T-helper 17 cell (primary cell): ENCODE measurements at regions not wholly inside any gene's neighbourhood (a gene's known extent, or its start where the extent isn't known, plus 50 kb on each side); places are given as distances from the start of the nearest gene placed in this dataset.

Experiments used
- ATAC-seq: fragments of 150-1000 bp; cut with Tn5 transposase; 2 replicates; pipeline ENCODE4 v1.10.0; 2021; ENCODE audit warnings: mild to moderate bottlenecking, moderate library complexity
- DNase-seq, 3 donors: peaks; one replicate each; pipeline versions ENCODE4 v3.0.0 to v3.0.0-alpha.2; 2020 to 2021
- H3K9me3 ChIP-seq: one replicate; pipeline ENCODE4 v1.7.0; 2013; ENCODE audit warnings: low read length, mild to moderate bottlenecking; ENCODE audit not compliant: control insufficient read depth, poor library complexity, severe bottlenecking
- H3K27ac Mint-ChIP-seq: one replicate; pipeline ENCODE4 v1.8.0; 2022; ENCODE audit warnings: mild to moderate bottlenecking, moderate library complexity, mixed read lengths
- H3K27me3 Mint-ChIP-seq: one replicate; pipeline ENCODE4 v1.8.0; 2022; ENCODE audit warnings: mixed read lengths
- H3K36me3 Mint-ChIP-seq: one replicate; pipeline ENCODE4 v1.8.0; 2022; ENCODE audit warnings: low read depth, mixed read lengths
- H3K4me1 Mint-ChIP-seq: one replicate; pipeline ENCODE4 v1.8.0; 2022; ENCODE audit warnings: mild to moderate bottlenecking, mixed read lengths
- H3K4me3 Mint-ChIP-seq: one replicate; pipeline ENCODE4 v1.8.0; 2022; ENCODE audit warnings: mild to moderate bottlenecking, moderate library complexity, mixed read lengths

- ATAC-seq: no peak
- Mint-ChIP-seq H3K36me3 (peaks cover 3% of the 10 kb centered on the region), H3K4me3 (no peak overlapping the region), H3K27ac (no peak overlapping the region), H3K4me1 (peaks cover 2% of the 10 kb centered on the region), H3K27me3 (peaks cover 38% of the 10 kb centered on the region)
- DNase-seq: no peak
- no peaks in the 10 kb centered on the region for H3K9me3 ChIP-seq
Observed at GRCh38 chr2:236794176-236794957, 224.7 kb downstream of the ACKR3 start.

DNA sequence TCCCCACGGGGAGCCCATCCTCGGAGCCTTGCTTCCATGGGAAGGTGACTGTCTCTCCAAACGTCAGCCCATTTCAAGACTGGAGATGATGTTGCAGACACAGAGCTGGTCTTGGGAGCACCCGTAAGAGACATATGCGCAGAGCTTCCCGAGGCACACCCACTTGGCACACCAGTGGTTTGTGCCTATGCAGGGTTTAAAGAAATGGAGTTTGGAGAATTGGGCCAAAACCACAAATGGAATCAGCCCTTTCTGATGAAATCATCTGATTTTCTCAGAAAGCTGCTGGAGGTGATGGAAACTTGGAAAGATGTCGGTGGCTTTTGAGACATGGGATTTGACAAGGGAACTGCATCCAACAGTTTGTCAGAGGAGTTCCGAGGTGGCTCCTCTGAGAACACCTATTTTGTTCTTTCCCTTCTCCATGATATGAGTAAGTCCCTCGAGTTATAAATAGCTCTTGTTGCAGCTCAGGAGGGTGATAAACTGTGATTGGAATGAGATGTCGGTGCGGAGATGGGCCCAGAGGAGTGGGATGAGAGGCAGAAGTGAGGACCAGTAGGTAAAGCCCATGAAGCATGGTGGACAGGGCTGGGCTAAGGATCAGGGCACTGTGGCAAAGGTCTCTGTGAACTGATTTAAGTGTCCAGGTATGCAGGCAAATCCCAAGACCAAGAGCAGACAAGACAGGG, 225.7 kb downstream of the ACKR3 start:
- ATAC-seq: no peak
- H3K9me3 ChIP-seq: no peaks in the 10 kb centered on the region
- Mint-ChIP-seq H3K27me3 (peaks cover 28% of the 10 kb centered on the region), H3K4me1 (peaks cover 2% of the 10 kb centered on the region), H3K27ac (no peak overlapping the region), H3K4me3 (no peak overlapping the region), H3K36me3 (peaks cover 3% of the 10 kb centered on the region)
- DNase-seq: no peak

- DNase-seq: no peak
- no peak overlapping the region for H3K4me3 Mint-ChIP-seq
- H3K36me3 Mint-ChIP-seq: peaks cover 3% of the 10 kb centered on the region
- no peak overlapping the region for H3K27ac Mint-ChIP-seq
- peaks cover 23% of the 10 kb centered on the region for H3K27me3 Mint-ChIP-seq
- H3K4me1 Mint-ChIP-seq: peaks cover 2% of the 10 kb centered on the region
- no peak for ATAC-seq
- no peaks in the 10 kb centered on the region for H3K9me3 ChIP-seq
Observed at GRCh38 chr2:236795861-236796219, 226.2 kb downstream of the ACKR3 start.

- Mint-ChIP-seq H3K36me3 (peaks cover 3% of the 10 kb centered on the region), H3K4me3 (no peak overlapping the region), H3K27ac (no peak overlapping the region), H3K4me1 (peaks cover 2% of the 10 kb centered on the region), H3K27me3 (peaks cover 23% of the 10 kb centered on the region)
- H3K9me3 ChIP-seq: no peaks in the 10 kb centered on the region
- no peak for ATAC-seq
- no peak for DNase-seq
Observed at GRCh38 chr2:236796236-236796635, 226.6 kb downstream of the ACKR3 start.

DNA sequence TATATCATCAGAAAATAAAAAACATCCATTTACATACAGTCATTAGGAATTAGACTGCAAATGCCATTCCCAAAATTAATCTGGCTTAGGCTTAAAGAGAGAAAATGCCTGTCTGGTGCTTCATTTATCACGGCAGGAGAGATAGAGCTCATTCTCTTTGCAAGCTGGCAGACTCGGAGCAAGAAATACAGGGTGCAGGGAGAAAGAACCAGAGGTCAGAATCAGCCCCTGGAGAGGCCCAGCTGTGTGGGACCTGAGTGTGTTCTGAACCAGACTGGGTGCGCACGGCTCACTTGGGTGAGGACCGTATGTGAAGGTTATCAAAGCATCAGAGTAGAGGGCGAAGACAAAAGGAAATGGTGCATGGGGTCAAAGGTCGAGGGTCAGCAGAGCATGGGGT, 227.8 kb downstream of the ACKR3 start:
- peaks cover 20% of the 10 kb centered on the region for H3K27me3 Mint-ChIP-seq
- H3K4me3 Mint-ChIP-seq: no peak overlapping the region
- H3K9me3 ChIP-seq: no peaks in the 10 kb centered on the region
- ATAC-seq: no peak
- peaks cover 2% of the 10 kb centered on the region for H3K4me1 Mint-ChIP-seq
- H3K27ac Mint-ChIP-seq: no peak overlapping the region
- no peak for DNase-seq
- H3K36me3 Mint-ChIP-seq: peaks cover 3% of the 10 kb centered on the region

DNA sequence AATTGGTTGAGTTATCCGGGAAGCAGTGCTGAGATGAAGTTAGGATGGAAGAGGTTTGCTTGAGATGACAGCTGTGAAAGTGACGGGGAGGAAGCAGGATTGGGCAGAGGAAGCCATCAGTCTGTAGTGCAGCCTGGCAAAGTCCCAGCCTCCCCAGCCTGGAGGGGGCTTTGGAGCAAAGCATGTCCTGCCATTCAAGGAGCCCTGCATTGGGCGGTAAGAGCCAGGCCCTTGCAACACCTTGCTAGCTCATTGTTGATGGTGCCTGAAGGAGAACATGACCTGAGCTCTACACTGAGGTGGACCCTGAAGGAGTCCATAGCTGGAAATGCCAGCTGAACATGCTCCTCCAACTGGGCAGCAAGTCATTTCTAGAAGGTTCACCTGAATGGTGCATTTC, 228.9 kb downstream of the ACKR3 start:
- H3K9me3 ChIP-seq: no peaks in the 10 kb centered on the region
- Mint-ChIP-seq H3K36me3 (peaks cover 3% of the 10 kb centered on the region), H3K27ac (no peak overlapping the region), H3K4me3 (no peak overlapping the region), H3K27me3 (peaks cover 22% of the 10 kb centered on the region), H3K4me1 (peaks cover 2% of the 10 kb centered on the region)
- ATAC-seq (no peak), DNase-seq (no peak)

GRCh38 chr2:236799391-236800026, 229.9 kb downstream of the ACKR3 start:
- no peak overlapping the region for H3K27ac Mint-ChIP-seq
- H3K36me3 Mint-ChIP-seq: peaks cover 3% of the 10 kb centered on the region
- no peaks in the 10 kb centered on the region for H3K9me3 ChIP-seq
- H3K27me3 Mint-ChIP-seq: peaks cover 26% of the 10 kb centered on the region
- ATAC-seq (no peak), DNase-seq (no peak)
- H3K4me3 Mint-ChIP-seq: no peak overlapping the region
- H3K4me1 Mint-ChIP-seq: peaks cover 2% of the 10 kb centered on the region

GRCh38 chr2:236802862-236803261, 233.2 kb downstream of the ACKR3 start:
- Mint-ChIP-seq H3K27me3 (peaks cover 23% of the 10 kb centered on the region), H3K4me3 (no peak overlapping the region), H3K27ac (no peak overlapping the region), H3K36me3 (no peaks in the 10 kb centered on the region), H3K4me1 (no peaks in the 10 kb centered on the region)
- peaks cover 2% of the 10 kb centered on the region for H3K9me3 ChIP-seq
- no peak for ATAC-seq
- DNase-seq: no peak

DNA sequence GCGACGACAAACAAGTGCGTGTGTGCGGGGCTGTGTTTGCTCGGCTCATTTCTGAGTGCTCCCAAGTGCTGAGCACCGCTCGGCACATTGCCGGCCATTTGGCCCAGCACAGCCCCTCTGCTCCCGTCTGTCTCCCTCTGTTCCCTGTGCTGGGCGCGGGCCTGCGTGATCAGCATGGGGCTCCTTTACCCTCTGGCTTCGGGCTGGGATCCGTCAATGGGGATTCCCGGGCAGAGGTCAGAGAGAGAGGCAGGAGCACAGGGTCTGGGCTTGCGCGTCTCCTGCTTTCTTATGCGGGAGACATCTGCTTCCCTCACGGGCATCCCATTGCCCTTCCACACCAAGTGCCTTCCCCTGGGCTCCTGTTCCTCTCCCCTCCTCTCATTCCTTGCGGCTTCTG, 234.0 kb downstream of the ACKR3 start:
- DNase-seq (no peak), ATAC-seq (no peak)
- H3K4me3 Mint-ChIP-seq: peak overlapping the region; percentile 15
- H3K27me3 Mint-ChIP-seq: peaks cover 23% of the 10 kb centered on the region
- H3K36me3 Mint-ChIP-seq: no peaks in the 10 kb centered on the region
- H3K4me1 Mint-ChIP-seq: no peaks in the 10 kb centered on the region
- no peak overlapping the region for H3K27ac Mint-ChIP-seq
- peaks cover 2% of the 10 kb centered on the region for H3K9me3 ChIP-seq

DNA sequence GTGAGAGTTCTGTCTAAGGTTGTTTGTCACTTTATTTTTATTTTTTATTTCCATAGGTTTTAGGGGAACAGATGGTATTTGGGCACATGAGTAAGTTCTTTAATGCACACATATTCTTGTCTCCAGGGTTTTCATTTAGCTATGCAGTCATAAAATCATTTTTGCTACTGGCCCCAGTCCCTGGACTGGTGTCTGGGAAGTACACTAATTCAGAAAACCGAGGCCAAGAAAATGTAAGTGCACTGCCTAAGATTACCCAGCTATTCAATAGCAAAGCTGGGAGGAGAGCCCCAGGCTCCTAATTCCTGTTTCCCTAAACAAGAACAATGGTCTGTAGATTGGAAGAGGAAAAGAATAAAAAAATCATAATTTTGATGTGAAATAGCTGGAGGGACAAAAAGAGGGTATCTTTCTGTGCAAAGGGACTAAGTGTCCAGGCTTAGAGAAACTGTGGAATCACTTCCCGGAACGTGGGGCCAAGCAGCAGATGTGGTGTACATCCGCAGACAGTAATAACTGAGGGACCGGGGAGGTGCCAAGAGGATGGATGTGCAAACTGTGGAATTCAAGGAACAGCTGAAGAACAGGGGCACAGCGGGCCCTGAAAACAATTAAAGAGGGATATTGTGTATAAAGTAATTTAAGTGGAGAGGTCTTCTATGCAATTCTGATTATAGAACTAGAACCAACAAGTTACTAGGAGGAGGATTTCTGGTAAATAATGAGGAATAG, 236.3 kb downstream of the ACKR3 start:
- peaks cover 2% of the 10 kb centered on the region for H3K9me3 ChIP-seq
- DNase-seq: no peak
- Mint-ChIP-seq H3K27ac (no peak overlapping the region), H3K4me1 (no peaks in the 10 kb centered on the region), H3K4me3 (no peak overlapping the region), H3K27me3 (peaks cover 21% of the 10 kb centered on the region), H3K36me3 (no peaks in the 10 kb centered on the region)
- ATAC-seq: no peak

DNA sequence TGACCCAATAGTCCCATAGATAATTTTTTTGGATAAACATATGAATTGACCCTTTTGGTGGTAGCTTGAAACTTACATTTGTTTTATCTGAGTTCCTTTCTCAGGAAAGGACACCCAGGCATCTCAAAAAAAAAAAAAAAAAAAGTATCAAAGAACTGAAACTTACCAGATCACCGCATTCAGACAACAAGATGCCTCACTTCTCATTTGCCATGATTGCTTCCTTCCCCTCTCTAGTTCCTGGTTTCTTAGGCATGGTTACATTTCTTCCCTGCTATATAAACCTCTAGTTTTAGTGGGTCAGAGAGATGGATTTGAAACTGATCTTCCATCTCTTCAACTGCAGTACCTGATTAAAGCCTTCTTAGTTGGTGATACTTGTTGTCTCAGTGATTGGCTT, 240.1 kb downstream of the ACKR3 start:
- no peak for DNase-seq
- Mint-ChIP-seq H3K4me3 (no peak overlapping the region), H3K27ac (no peak overlapping the region), H3K36me3 (no peaks in the 10 kb centered on the region), H3K4me1 (no peaks in the 10 kb centered on the region), H3K27me3 (peaks cover 14% of the 10 kb centered on the region)
- ATAC-seq: no peak
- H3K9me3 ChIP-seq: peaks cover 2% of the 10 kb centered on the region

- no peak for ATAC-seq
- H3K27me3 Mint-ChIP-seq: peaks cover 16% of the 10 kb centered on the region
Observed at GRCh38 chr2:236811062-236811656, 241.5 kb downstream of the ACKR3 start.

GRCh38 chr2:236813766-236814165, 244.1 kb downstream of the ACKR3 start:
- no peaks in the 10 kb centered on the region for H3K9me3 ChIP-seq
- DNase-seq: no peak
- no peak overlapping the region for H3K4me3 Mint-ChIP-seq
- H3K27me3 Mint-ChIP-seq: peaks cover 41% of the 10 kb centered on the region
- no peak for ATAC-seq
- H3K36me3 Mint-ChIP-seq: no peaks in the 10 kb centered on the region
- H3K4me1 Mint-ChIP-seq: no peaks in the 10 kb centered on the region
- no peak overlapping the region for H3K27ac Mint-ChIP-seq

More at GRCh38 chr2:236811062-236811656, 241.5 kb downstream of the ACKR3 start:
- Mint-ChIP-seq H3K4me3 (no peak overlapping the region), H3K27ac (no peak overlapping the region), H3K36me3 (no peaks in the 10 kb centered on the region), H3K4me1 (no peaks in the 10 kb centered on the region)
- H3K9me3 ChIP-seq: peaks cover 2% of the 10 kb centered on the region
- DNase-seq: no peak
